NCI-H1417 (cell line): ENCODE measurements at regions not wholly inside any gene's neighbourhood (a gene's known extent, or its start where the extent isn't known, plus 50 kb on each side); places are given as distances from the start of the nearest gene placed in this dataset.
"Not testable (repeated sequence)": the region's sequence is repeated elsewhere in the genome, so short reads cannot be mapped to it uniquely, and the experiment has no call there.

Experiments
- DNase-seq, 3 experiments: peaks; one replicate each; lab custom pipeline; 2025; lab: John Stamatoyannopoulos, UW

DNA sequence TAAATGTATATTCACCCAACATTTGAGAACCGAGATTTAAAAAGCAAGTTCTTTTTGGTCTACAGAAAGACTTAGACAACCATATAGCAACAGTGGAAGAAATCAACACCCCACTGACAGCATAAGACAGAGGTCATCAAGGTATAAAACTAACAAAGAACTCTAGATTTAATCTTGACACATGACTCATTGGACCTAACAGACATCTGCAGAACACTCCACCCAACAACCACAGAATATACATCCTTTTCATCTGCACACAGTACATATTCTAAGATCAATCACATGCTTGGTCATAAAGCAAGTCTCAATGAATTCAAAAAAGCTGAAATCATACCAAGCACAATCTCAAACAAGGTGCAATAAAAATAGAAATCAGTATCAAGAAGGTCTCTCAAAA lies 65.8 kb downstream of the SPIN4 start:
- DNase-seq = no peak

- no peak for DNase-seq
Measured at GRCh38 chrX:63284659-63285058, 66.5 kb downstream of the SPIN4 start.

GRCh38 chrX:63283348-63283747 lies 67.8 kb downstream of the SPIN4 start:
- no peak for DNase-seq

- no peak for DNase-seq
Measured at GRCh38 chrX:63282828-63283227, 68.3 kb downstream of the SPIN4 start.

GRCh38 chrX:63282077-63282476 lies 69.1 kb downstream of the SPIN4 start:
- DNase-seq = no peak

DNA sequence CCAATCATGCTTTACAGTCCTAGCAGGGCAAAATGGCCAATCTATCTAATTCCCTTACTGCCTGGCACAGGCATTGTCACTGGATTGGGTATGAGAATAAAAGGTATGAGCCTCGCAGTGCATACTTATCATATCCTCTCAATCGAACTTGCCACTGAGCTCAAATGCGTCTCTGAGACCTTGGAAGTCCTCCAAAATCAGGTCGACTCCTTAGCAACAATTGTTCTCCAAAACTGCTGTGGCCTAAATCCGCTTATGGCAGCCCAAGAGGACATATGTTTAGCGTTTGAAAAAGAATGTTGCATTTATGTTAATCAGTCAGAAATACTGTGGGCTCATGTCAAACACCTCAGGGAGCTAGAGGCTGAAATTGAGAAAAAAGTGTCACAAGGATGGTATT lies 69.7 kb downstream of the SPIN4 start:
- DNase-seq = no peak

DNA sequence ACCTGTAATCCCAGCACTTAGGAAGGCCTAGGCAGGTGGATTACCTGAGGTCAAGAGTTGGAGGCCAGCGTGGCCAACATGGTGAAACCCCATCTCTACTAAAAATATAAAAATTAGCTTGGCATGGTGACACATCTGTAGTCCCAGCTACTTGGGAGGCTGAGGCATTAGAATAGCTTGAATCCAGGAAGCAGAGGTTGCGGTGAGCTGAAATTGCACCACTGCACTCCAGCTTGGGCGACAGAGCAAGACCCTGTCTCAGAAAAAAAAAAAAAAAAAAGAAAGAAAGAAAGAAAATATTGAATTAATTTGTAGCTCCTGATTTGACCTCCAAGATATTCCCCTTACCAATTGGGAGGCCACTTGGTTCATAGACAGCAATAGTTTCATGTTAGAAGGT lies 73.7 kb downstream of the SPIN4 start:
- not testable (repeated sequence) for DNase-seq

DNA sequence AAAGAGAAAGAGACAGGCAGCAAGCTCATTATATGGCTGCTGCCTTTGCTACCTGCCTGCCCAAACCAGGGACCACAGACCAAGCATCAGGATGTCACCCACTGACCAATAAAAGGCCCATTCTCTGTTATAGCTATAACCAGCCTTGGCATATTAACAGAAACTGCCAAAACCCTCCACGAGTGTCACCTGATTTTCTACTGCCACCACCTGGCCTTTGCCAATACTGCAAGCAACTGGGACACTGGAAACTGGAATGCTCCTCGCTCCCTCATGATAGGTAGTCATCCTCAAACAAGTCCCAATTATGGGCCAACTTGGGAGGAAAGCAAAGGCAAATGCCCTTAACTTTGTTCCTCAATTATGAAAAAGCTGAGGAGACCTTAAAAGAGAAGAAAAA lies 76.0 kb downstream of the SPIN4 start:
- no peak for DNase-seq

DNA sequence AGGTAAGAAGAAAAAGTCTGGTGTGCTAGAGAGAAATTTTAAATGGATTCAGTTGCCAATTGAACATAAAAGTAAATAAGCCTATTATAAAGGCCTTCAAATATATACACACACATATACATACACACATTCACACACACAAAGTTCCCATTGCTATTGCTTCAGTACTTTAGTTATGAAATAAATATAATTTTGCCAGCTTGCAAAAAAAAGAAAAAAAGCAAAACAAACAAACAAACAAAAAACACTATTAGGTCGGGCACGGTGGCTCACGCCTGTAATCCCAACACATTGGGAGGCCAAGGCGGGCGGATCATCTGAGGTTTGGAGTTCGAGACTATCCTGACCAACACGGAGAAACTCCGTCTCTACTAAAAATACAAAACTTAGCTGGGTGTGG lies 80.3 kb downstream of the SPIN4 start:
- no peak for DNase-seq

GRCh38 chrX:63258144-63258543 lies 93.0 kb downstream of the SPIN4 start:
- no peak for DNase-seq

GRCh38 chrX:63250253-63250868 lies 100.8 kb downstream of the SPIN4 start:
- DNase-seq = no peak

DNA sequence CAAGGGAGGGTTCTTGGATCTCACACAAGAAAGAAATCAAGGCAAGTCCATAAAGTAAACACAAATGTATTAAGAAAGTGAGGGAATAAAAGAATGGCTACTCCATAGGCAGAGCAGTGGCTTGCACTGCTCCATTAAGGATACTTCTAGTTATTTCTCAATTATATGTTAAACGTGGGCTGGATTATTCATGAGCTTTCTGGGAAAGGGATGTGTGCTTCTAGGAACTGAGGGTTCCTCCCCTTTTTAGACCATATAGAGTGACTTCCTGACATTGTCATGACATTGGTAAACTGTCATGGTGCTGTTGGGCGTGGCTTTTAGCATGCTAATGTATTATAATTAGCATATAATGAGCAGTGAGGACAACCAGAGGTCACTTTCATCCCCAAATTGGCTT lies 108.4 kb downstream of the SPIN4 start:
- DNase-seq = not testable (repeated sequence)

GRCh38 chrX:63235963-63236362 lies 115.2 kb downstream of the SPIN4 start:
- DNase-seq = not testable (repeated sequence)

DNA sequence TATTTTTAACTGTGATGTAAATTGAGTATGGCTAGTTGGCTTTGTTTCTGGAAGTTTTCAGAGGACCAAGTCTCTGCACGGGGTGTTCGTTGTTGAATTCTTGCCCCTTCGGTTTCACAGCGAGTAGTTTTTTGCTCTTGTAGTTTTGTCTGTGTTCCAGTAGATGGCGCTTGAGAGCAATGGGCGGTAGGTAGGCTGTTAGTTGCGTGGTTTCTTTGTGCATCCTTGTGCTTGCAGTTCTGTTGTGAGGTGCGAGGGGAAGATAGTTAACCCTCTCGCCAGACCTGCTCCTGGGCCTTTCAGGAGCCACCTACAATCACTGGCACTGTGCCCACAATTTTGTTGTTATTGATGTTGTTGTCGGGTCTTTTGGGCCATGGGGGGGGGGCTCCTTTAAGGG lies 118.1 kb downstream of the SPIN4 start:
- DNase-seq = not testable (repeated sequence)

DNA sequence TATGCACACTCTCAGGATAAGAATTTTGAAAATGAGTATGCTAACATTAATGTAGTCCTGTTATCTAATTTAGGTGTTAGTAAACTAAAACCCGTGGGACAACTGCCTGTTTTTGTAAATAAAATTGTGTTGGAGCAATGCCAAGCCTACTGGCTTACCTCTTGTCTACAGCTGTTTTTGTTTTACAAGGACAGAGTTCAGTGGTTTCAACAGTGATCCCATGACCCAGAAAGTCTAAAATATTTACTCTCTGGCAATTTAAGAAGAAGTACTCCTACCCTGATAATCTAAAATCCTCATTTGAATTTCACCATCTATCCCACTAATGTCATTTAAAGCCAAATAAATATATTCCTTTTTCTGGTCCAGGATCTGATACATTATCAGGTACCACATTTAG lies 132.9 kb downstream of the SPIN4 start:
- not testable (repeated sequence) for DNase-seq

DNA sequence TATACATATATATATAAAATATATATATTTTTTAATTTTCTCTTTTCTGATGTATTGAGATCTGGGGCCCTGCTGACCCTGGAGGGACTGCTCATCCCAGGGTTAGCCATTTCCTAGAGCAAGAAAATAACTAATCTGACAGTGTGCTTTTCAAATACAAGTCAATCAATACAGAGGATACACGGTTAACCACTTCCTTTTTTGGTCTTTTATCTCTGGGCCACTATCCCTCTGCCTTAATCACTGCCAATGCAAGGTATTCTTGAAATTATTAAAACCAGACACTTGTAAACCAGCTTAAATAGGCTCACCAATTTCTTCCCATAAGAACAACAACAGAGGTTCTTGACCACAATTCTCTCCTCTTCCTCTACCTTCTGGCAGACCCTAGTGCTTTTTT lies 133.6 kb downstream of the SPIN4 start:
- DNase-seq = not testable (repeated sequence)

DNA sequence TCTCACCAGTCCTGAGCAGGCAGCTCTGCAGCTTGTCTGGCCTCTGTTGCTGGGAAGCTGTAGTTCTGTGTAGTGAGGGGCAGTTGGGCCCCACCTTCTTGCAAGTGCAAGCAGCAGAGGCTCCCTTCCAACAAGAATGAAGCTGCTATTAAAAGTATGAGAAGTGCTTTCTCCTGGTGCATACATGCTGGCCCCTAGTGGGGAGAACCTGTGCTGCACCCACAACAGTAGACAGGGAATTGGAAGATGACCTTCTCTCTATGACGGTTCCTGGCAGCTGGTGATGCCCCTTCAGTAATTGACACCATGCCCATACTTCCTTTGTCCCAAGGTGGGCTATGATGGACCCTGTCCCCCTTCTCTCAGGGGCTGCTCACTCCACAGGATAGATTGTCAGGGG lies 141.5 kb downstream of the SPIN4 start:
- not testable (repeated sequence) for DNase-seq

GRCh38 chrX:63209128-63209527 lies 142.0 kb downstream of the SPIN4 start:
- DNase-seq = not testable (repeated sequence)

DNA sequence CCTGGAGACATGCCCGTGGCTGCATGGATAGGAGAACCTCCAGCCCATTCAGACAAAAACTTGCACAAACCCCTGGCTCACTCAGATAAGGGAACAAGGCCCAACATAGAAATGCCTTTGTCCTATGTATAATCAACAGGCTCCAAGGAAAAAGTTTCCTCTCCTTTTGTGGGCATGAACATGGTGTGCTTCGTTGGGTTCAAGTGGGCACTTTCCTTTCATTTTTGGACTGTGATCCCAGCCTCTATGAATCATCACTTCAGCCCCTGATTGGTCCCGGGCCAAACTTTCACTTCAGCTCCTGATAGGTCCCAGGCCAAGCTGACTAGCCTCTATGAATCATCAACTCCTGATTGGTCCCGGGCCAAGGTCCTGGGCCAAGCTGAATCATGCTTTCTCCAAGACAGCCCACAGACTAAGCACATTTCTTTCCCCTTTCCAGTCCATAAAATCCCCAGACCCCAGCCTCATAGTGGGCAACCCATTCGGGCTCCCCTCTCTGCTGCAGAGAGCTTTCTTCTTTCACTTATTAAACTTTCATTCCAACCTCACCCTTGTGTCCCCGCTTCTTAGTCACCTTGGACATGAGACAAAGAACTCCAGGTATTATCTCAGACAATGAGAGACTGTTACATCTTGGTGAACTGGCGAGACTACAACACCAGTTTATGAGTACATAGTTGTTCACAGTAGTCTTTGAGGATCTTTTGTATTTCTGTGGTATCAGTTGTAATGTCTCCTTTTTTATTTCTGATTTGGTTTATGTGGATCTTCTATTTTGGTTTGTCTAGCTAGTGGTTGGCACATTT lies 146.7 kb downstream of the SPIN4 start:
- not testable (repeated sequence) for DNase-seq

GRCh38 chrX:63201987-63202386 lies 149.1 kb downstream of the SPIN4 start:
- not testable (repeated sequence) for DNase-seq

- DNase-seq = not testable (repeated sequence)
Measured at GRCh38 chrX:63198693-63199092, 152.4 kb downstream of the SPIN4 start.

DNA sequence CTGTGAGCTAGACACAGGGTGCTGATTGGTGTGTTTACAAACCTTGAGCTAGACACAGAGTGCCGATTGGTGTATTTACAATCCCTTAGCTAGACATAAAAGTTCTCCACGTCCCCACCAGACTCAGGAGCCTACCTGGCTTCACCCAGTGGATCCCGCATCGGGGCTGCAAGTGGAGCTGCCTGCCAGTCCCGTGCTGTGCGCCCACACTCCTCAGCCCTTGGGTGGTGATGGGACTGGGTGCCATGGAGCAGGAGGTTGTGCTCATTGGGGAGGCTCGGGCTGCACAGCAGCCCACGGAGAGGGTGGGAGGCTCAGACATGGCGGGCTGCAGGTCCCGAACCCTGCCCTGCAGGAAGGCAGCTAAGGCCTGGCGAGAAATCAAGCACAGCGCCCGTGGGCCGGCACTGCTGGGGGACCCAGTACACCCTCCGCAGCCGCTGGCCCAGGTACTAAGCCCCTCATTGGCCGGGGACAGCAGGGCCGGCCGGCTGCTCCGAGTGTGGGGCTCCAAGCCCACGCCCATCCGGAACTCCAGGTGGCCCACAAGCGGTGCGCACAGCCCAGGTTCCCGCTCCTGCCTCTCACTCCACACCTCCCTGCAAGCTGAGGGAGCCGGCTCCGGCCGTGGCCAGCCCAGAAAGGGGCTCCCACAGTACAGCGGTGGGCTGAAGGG lies 158.6 kb downstream of the SPIN4 start:
- not testable (repeated sequence) for DNase-seq

GRCh38 chrX:63186137-63186536 lies 165.0 kb downstream of the SPIN4 start:
- no peak for DNase-seq
